ENCODE measurements at regions not wholly inside any gene's neighbourhood (a gene's known extent, or its start where the extent isn't known, plus 50 kb on each side); places are given as distances from the start of the nearest gene placed in this dataset.

GRCh38 chr7:52980129-52980528 lies 55.3 kb upstream of the POM121L12 start:
- Histone ChIP-seq H3K4me1 (ENCODE audit: control insufficient read depth in 1 of 2, extremely low read depth in 1 of 2, insufficient read depth in 2 of 2, low read length in 2 of 2) (no peaks in the 10 kb centered on the region), H3K36me3 (ENCODE audit: control insufficient read depth in 2 of 2, extremely low read depth in 1 of 2, insufficient read depth in 1 of 2, low read length in 1 of 2) (no peaks in the 10 kb centered on the region), H3K4me3 (ENCODE audit: control insufficient read depth in 1 of 2, extremely low read depth in 1 of 2, low read length in 1 of 2) (no peak overlapping the region), H3K27ac (ENCODE audit: low read length) (no peak overlapping the region), H3K9me3 (peaks cover 3% of the 10 kb centered on the region), H3K27me3 (replicated peaks in 1 of 2; ENCODE audit: control insufficient read depth in 2 of 2, extremely low read depth in 1 of 2, insufficient read depth in 2 of 2, low read length in 1 of 2) (no peaks in the 10 kb centered on the region)
- no peak for DNase-seq
- Mint-ChIP-seq H3K9me3 (peaks cover 10 to 44% (median 33%) of the 10 kb centered on the region in 3 donors), H3K36me3 (no peaks in the 10 kb centered on the region), H3K4me3 (no peak overlapping the region), H3K27me3 (no peaks in the 10 kb centered on the region), H3K4me1 (no peaks in the 10 kb centered on the region), H3K27ac (no peak overlapping the region)
- no peak for ATAC-seq (replicated peaks in 1 of 4)
- ChIA-PET CTCF (no interaction called here), POLR2A (no interaction called here)

GRCh38 chr7:52973126-52973525 lies 62.3 kb upstream of the POM121L12 start:
- ChIA-PET POLR2A (no interaction called here), CTCF (no interaction called here)
- Histone ChIP-seq H3K4me3 (ENCODE audit: control insufficient read depth in 1 of 2, extremely low read depth in 1 of 2, low read length in 1 of 2) (no peak overlapping the region), H3K36me3 (ENCODE audit: control insufficient read depth in 2 of 2, extremely low read depth in 1 of 2, insufficient read depth in 1 of 2, low read length in 1 of 2) (no peaks in the 10 kb centered on the region), H3K4me1 (ENCODE audit: control insufficient read depth in 1 of 2, extremely low read depth in 1 of 2, insufficient read depth in 2 of 2, low read length in 2 of 2) (no peaks in the 10 kb centered on the region), H3K27ac (ENCODE audit: low read length) (no peak overlapping the region), H3K27me3 (replicated peaks in 1 of 2; ENCODE audit: control insufficient read depth in 2 of 2, extremely low read depth in 1 of 2, insufficient read depth in 2 of 2, low read length in 1 of 2) (no peaks in the 10 kb centered on the region), H3K9me3 (peaks cover 2% of the 10 kb centered on the region)
- Mint-ChIP-seq H3K27me3 (no peaks in the 10 kb centered on the region), H3K27ac (no peak overlapping the region), H3K4me3 (no peak overlapping the region), H3K9me3 (peaks cover 13 to 22% (median 15%) of the 10 kb centered on the region in 3 donors), H3K36me3 (no peaks in the 10 kb centered on the region), H3K4me1 (no peaks in the 10 kb centered on the region)
- ATAC-seq (replicated peaks in 1 of 4) (no peak), DNase-seq (no peak)

- H3K27ac ChIP-seq (ENCODE audit: low read length): no peak overlapping the region
- no peaks in the 10 kb centered on the region for H3K36me3 ChIP-seq (ENCODE audit: control insufficient read depth in 2 of 2, extremely low read depth in 1 of 2, insufficient read depth in 1 of 2, low read length in 1 of 2)
- Mint-ChIP-seq H3K4me1 (no peaks in the 10 kb centered on the region), H3K4me3 (no peak overlapping the region), H3K9me3 (peaks cover 18 to 37% (median 22%) of the 10 kb centered on the region in 3 donors), H3K27me3 (no peaks in the 10 kb centered on the region), H3K27ac (no peak overlapping the region), H3K36me3 (no peaks in the 10 kb centered on the region)
- ATAC-seq (replicated peaks in 1 of 4) (no peak), DNase-seq (no peak)
- H3K9me3 ChIP-seq: no peaks in the 10 kb centered on the region
- ChIA-PET POLR2A (no interaction called here), CTCF (no interaction called here)
- no peak overlapping the region for H3K4me3 ChIP-seq (ENCODE audit: control insufficient read depth in 1 of 2, extremely low read depth in 1 of 2, low read length in 1 of 2)
- 75% methylated on average over 4 of the region's 7 CpGs for WGBS (ENCODE audit: insufficient coverage)
- H3K4me1 ChIP-seq (ENCODE audit: control insufficient read depth in 1 of 2, extremely low read depth in 1 of 2, insufficient read depth in 2 of 2, low read length in 2 of 2): no peaks in the 10 kb centered on the region
- H3K27me3 ChIP-seq (replicated peaks in 1 of 2; ENCODE audit: control insufficient read depth in 2 of 2, extremely low read depth in 1 of 2, insufficient read depth in 2 of 2, low read length in 1 of 2): no peaks in the 10 kb centered on the region
Measured at GRCh38 chr7:52962402-52963076, 72.9 kb upstream of the POM121L12 start.

GRCh38 chr7:52961084-52961483 lies 74.3 kb upstream of the POM121L12 start:
- no peak overlapping the region for H3K4me3 Mint-ChIP-seq
- no peak for DNase-seq
- H3K27me3 Mint-ChIP-seq: no peaks in the 10 kb centered on the region

GRCh38 chr7:52959878-52960660 lies 75.4 kb upstream of the POM121L12 start:
- H3K9me3 ChIP-seq: no peaks in the 10 kb centered on the region
- H3K4me3 ChIP-seq (ENCODE audit: control insufficient read depth in 1 of 2, extremely low read depth in 1 of 2, low read length in 1 of 2): no peak overlapping the region
- Mint-ChIP-seq H3K9me3 (peaks cover 15 to 42% (median 28%) of the 10 kb centered on the region in 3 donors), H3K36me3 (no peaks in the 10 kb centered on the region), H3K27ac (no peak overlapping the region), H3K27me3 (no peaks in the 10 kb centered on the region), H3K4me1 (no peaks in the 10 kb centered on the region), H3K4me3 (no peak overlapping the region)
- no peaks in the 10 kb centered on the region for H3K4me1 ChIP-seq (ENCODE audit: control insufficient read depth in 1 of 2, extremely low read depth in 1 of 2, insufficient read depth in 2 of 2, low read length in 2 of 2)
- H3K27ac ChIP-seq (ENCODE audit: low read length): no peak overlapping the region
- DNase-seq (no peak), ATAC-seq (replicated peaks in 1 of 4) (no peak)
- H3K36me3 ChIP-seq (ENCODE audit: control insufficient read depth in 2 of 2, extremely low read depth in 1 of 2, insufficient read depth in 1 of 2, low read length in 1 of 2): no peaks in the 10 kb centered on the region
- ChIA-PET POLR2A (no interaction called here), CTCF (interaction anchor here in 1 of 2 donors (0.6 kb wide), 1 partner anchor 30 kb away, joined by 3 read pairs; no protein-coding TSS in a partner anchor)
- no peaks in the 10 kb centered on the region for H3K27me3 ChIP-seq (replicated peaks in 1 of 2; ENCODE audit: control insufficient read depth in 2 of 2, extremely low read depth in 1 of 2, insufficient read depth in 2 of 2, low read length in 1 of 2)
- WGBS (ENCODE audit: insufficient coverage): 58% methylated on average over 1 of the region's 4 CpGs

More at GRCh38 chr7:52961084-52961483, 74.3 kb upstream of the POM121L12 start:
- Mint-ChIP-seq H3K9me3 (peaks cover 13 to 42% (median 30%) of the 10 kb centered on the region in 3 donors), H3K36me3 (no peaks in the 10 kb centered on the region), H3K4me1 (no peaks in the 10 kb centered on the region), H3K27ac (no peak overlapping the region)
- Histone ChIP-seq H3K4me3 (ENCODE audit: control insufficient read depth in 1 of 2, extremely low read depth in 1 of 2, low read length in 1 of 2) (no peak overlapping the region), H3K36me3 (ENCODE audit: control insufficient read depth in 2 of 2, extremely low read depth in 1 of 2, insufficient read depth in 1 of 2, low read length in 1 of 2) (no peaks in the 10 kb centered on the region), H3K9me3 (no peaks in the 10 kb centered on the region), H3K27ac (ENCODE audit: low read length) (no peak overlapping the region), H3K27me3 (replicated peaks in 1 of 2; ENCODE audit: control insufficient read depth in 2 of 2, extremely low read depth in 1 of 2, insufficient read depth in 2 of 2, low read length in 1 of 2) (no peaks in the 10 kb centered on the region), H3K4me1 (ENCODE audit: control insufficient read depth in 1 of 2, extremely low read depth in 1 of 2, insufficient read depth in 2 of 2, low read length in 2 of 2) (no peaks in the 10 kb centered on the region)
- CTCF ChIA-PET: no interaction called here
- POLR2A ChIA-PET: no interaction called here
- WGBS (ENCODE audit: insufficient coverage): no CpG with 5 or more reads among the region's 1 CpG
- no peak for ATAC-seq (replicated peaks in 1 of 4)

GRCh38 chr7:52959336-52959735 lies 76.1 kb upstream of the POM121L12 start:
- Histone ChIP-seq H3K27me3 (replicated peaks in 1 of 2; ENCODE audit: control insufficient read depth in 2 of 2, extremely low read depth in 1 of 2, insufficient read depth in 2 of 2, low read length in 1 of 2) (no peaks in the 10 kb centered on the region), H3K4me3 (ENCODE audit: control insufficient read depth in 1 of 2, extremely low read depth in 1 of 2, low read length in 1 of 2) (no peak overlapping the region), H3K4me1 (ENCODE audit: control insufficient read depth in 1 of 2, extremely low read depth in 1 of 2, insufficient read depth in 2 of 2, low read length in 2 of 2) (no peaks in the 10 kb centered on the region), H3K9me3 (no peaks in the 10 kb centered on the region), H3K27ac (ENCODE audit: low read length) (no peak overlapping the region), H3K36me3 (ENCODE audit: control insufficient read depth in 2 of 2, extremely low read depth in 1 of 2, insufficient read depth in 1 of 2, low read length in 1 of 2) (no peaks in the 10 kb centered on the region)
- no peaks in the 10 kb centered on the region for H3K4me1 Mint-ChIP-seq
- no peak for ATAC-seq (replicated peaks in 1 of 4)
- no peaks in the 10 kb centered on the region for H3K36me3 Mint-ChIP-seq
- H3K4me3 Mint-ChIP-seq: no peak overlapping the region
- H3K27ac Mint-ChIP-seq: no peak overlapping the region
- no peaks in the 10 kb centered on the region for H3K27me3 Mint-ChIP-seq
- 47% methylated on average over 1 of the region's 1 CpG for WGBS (ENCODE audit: insufficient coverage)
- DNase-seq: no peak
- H3K9me3 Mint-ChIP-seq: peaks cover 15 to 42% (median 31%) of the 10 kb centered on the region in 3 donors
- ChIA-PET CTCF (no interaction called here), POLR2A (no interaction called here)
